G401.6 (cell line): ENCODE measurements at regions not wholly inside any gene's neighbourhood (a gene's known extent, or its start where the extent isn't known, plus 50 kb on each side); places are given as distances from the start of the nearest gene placed in this dataset.
A peak's percentile ranks its signal among the peaks of the same experiment; 100 is the strongest.
"Not testable (repeated sequence)": the region's sequence is repeated elsewhere in the genome, so short reads cannot be mapped to it uniquely, and the experiment has no call there.

Source experiments
- FAIRE-seq: peaks from 2 replicates; lab custom pipeline; 2012; peaks lifted over from hg19 to GRCh38; lab: Jason Lieb, UNC

GRCh38 chr7:8314566-8314965, 52.6 kb upstream of the ICA1 start:
- FAIRE-seq: no peak

- FAIRE-seq: no peak
These were observed 57.1 kb upstream of the ICA1 start for GRCh38 chr7:8319115-8319514.

GRCh38 chr7:8320174-8320573, 58.2 kb upstream of the ICA1 start:
- FAIRE-seq: no peak

GRCh38 chr7:8321312-8321711, 59.3 kb upstream of the ICA1 start:
- FAIRE-seq: no peak

- no peak for FAIRE-seq
These were observed 60.7 kb upstream of the ICA1 start for GRCh38 chr7:8322667-8323066.

GRCh38 chr7:8325067-8325466, 63.1 kb upstream of the ICA1 start:
- no peak for FAIRE-seq

- no peak for FAIRE-seq
These were observed 65.2 kb upstream of the ICA1 start for GRCh38 chr7:8327199-8327598.

GRCh38 chr7:8338206-8338605, 76.2 kb upstream of the ICA1 start:
- no peak for FAIRE-seq

GRCh38 chr7:8343556-8343955, 81.6 kb upstream of the ICA1 start:
- no peak for FAIRE-seq

GRCh38 chr7:8347395-8347794, 85.4 kb upstream of the ICA1 start:
- not testable (repeated sequence) for FAIRE-seq

- not testable (repeated sequence) for FAIRE-seq
These were observed 81.8 kb upstream of the NXPH1 start for GRCh38 chr7:8351654-8352053.

GRCh38 chr7:8353991-8354390, 79.4 kb upstream of the NXPH1 start:
- no peak for FAIRE-seq

- FAIRE-seq: no peak
These were observed 78.9 kb upstream of the NXPH1 start for GRCh38 chr7:8354503-8354902.

- FAIRE-seq: no peak
These were observed 77.3 kb upstream of the NXPH1 start for GRCh38 chr7:8356071-8356470.

GRCh38 chr7:8357536-8357935, 75.9 kb upstream of the NXPH1 start:
- FAIRE-seq: no peak

GRCh38 chr7:8360564-8361153, 72.8 kb upstream of the NXPH1 start:
- FAIRE-seq: no peak

- no peak for FAIRE-seq
These were observed 70.6 kb upstream of the NXPH1 start for GRCh38 chr7:8362723-8363369.

- no peak for FAIRE-seq
These were observed 69.9 kb upstream of the NXPH1 start for GRCh38 chr7:8363407-8364015.

GRCh38 chr7:8365499-8366110, 67.8 kb upstream of the NXPH1 start:
- peak; percentile 90 for FAIRE-seq

- not testable (repeated sequence) for FAIRE-seq
These were observed 65.4 kb upstream of the NXPH1 start for GRCh38 chr7:8368007-8368406.

- FAIRE-seq: no peak
These were observed 61.7 kb upstream of the NXPH1 start for GRCh38 chr7:8371742-8372141.

- FAIRE-seq: no peak
These were observed 59.6 kb upstream of the NXPH1 start for GRCh38 chr7:8373851-8374250.

GRCh38 chr7:8378349-8379019, 54.9 kb upstream of the NXPH1 start:
- no peak for FAIRE-seq
